ENCODE measurements at regions not wholly inside any gene's neighbourhood (a gene's known extent, or its start where the extent isn't known, plus 50 kb on each side); places are given as distances from the start of the nearest gene placed in this dataset.

DNA sequence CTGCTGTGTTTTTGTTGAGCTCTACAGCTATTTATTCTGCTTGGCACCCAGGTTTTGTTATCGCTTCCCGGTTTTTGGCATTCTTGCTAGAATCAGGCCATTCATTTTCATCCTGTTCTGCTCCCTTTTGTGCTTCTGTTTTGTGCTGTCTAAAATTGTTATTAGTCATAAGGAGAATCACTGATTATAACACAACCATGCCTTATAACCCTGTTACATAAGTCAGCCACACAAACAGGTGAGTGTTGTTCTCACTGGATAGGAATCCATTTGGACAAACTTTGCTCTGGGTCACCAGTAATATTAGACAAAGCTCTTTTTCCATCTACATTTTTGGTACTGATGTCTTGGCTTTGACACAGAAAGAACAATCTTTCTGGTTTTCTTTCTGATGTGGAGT is 622.8 kb downstream of the PSAT1 start:
- Histone ChIP-seq H3K4me3 (no peak overlapping the region), H3K27me3 (no peaks in the 10 kb centered on the region), H3K27ac (no peak overlapping the region), H3K36me3 (no peaks in the 10 kb centered on the region), H3K9me3 (no peaks in the 10 kb centered on the region), H3K4me1 (no peaks in the 10 kb centered on the region)
- no peak for DNase-seq (ENCODE audit: low spot score)
- TF ChIP-seq, protein P1, sequence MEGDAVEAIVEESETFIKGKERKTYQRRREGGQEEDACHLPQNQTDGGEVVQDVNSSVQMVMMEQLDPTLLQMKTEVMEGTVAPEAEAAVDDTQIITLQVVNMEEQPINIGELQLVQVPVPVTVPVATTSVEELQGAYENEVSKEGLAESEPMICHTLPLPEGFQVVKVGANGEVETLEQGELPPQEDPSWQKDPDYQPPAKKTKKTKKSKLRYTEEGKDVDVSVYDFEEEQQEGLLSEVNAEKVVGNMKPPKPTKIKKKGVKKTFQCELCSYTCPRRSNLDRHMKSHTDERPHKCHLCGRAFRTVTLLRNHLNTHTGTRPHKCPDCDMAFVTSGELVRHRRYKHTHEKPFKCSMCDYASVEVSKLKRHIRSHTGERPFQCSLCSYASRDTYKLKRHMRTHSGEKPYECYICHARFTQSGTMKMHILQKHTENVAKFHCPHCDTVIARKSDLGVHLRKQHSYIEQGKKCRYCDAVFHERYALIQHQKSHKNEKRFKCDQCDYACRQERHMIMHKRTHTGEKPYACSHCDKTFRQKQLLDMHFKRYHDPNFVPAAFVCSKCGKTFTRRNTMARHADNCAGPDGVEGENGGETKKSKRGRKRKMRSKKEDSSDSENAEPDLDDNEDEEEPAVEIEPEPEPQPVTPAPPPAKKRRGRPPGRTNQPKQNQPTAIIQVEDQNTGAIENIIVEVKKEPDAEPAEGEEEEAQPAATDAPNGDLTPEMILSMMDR (IDR thresholded peaks at IDR 0.05), result no peak

DNA sequence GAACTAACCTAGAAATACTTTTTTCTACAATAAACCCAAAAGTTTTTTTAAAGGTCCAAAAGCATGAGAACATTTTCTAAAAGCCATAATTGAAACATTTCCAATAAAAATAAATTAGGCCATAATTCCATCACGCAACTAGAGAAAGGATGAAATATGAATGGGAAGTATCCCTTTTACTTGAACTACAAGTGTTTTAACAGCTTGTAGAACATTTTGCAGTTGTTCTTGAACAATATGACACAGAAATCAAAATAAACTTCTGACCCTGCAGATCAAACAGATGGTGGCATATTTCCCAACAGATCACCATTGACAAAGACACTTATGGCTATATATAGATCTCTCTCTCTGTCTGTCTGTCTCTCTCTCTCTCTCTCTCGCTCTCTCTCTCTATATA is 624.4 kb downstream of the PSAT1 start:
- Histone ChIP-seq H3K4me1 (no peaks in the 10 kb centered on the region), H3K4me3 (no peak overlapping the region), H3K27me3 (no peaks in the 10 kb centered on the region), H3K27ac (no peak overlapping the region), H3K9me3 (no peaks in the 10 kb centered on the region), H3K36me3 (no peaks in the 10 kb centered on the region)
- TF ChIP-seq, protein P1 (IDR thresholded peaks at IDR 0.05), result no peak
- no peak for DNase-seq (ENCODE audit: low spot score)

DNA sequence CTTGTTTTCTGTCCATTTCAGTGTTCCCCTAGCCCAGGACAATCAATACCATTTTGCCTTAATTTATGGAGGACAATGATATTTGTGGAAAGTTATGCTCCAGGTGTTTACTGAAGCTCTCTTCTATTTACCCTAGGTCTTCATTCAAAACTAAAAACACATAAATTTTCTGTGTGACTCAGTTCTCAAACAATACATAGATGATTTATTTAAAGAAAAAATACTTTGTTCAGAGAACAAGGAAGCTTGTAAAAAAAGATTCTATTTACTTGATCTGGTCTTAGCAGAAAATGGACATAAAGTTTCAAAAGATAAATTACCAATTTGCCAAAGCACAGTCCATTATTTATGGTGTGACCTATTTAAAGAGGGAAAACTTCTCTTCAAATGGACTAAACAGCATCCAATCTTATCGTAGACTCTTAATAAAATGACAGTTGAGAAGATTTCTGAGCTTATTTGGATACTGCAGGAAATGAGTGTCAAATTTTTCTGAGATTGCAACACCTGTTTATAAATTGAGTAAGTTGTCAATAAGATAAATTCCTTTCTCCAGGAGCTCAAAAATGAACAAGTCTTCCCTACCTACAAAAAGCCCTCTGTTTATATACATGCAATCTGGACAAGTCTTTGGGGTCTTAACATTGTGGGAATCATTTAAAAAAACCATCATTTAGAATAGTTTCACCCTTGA is 627.2 kb downstream of the PSAT1 start:
- TF ChIP-seq, protein P1 (IDR thresholded peaks at IDR 0.05), result no peak
- H3K4me3 ChIP-seq, result no peak overlapping the region
- no peak overlapping the region for H3K27ac ChIP-seq
- H3K4me1 ChIP-seq, result no peaks in the 10 kb centered on the region
- DNase-seq (ENCODE audit: low spot score), result no peak
- H3K27me3 ChIP-seq, result no peaks in the 10 kb centered on the region
- no peaks in the 10 kb centered on the region for H3K36me3 ChIP-seq
- H3K9me3 ChIP-seq, result no peaks in the 10 kb centered on the region

DNA sequence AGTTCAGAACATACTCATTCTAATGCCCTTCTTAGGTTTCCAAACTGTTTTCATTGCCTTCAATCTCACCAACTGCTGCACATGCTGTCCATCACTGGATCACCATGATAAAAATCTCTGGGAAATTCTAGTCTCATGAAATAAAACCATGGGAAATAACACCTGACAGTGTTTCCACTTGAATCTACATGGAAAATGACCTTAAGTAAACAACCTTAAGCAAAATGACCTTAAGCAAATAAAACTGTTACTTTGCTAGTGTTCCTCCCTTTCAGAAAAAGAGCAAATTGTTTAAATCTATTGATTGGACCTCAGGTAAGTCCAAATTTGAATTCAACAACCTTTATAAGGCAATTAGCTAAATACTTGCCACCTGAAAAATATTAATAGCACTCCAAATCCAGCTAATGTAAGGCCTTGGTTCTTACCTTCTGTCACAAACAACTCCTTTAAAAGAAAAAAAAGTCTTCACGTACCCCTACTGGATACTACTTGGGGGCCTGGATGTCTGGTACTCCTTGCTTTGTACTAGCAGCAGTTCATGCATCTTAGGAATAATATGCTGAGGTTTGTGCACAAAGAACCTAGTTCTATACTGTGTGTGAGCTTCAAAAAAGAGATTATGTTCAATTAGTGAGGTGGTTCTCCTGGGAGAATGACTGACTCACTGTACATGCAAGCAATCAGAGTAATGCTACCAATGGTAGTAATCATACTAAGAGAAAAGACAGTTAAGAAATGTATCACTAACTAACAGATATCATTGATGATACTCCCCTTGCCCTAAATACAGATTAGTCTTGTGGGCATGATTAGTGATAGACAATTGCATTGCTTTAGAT is 630.4 kb downstream of the PSAT1 start:
- DNase-seq (ENCODE audit: low spot score), result no peak
- H3K9me3 ChIP-seq, result no peaks in the 10 kb centered on the region
- no peaks in the 10 kb centered on the region for H3K27me3 ChIP-seq
- H3K4me1 ChIP-seq, result no peaks in the 10 kb centered on the region
- H3K36me3 ChIP-seq, result no peaks in the 10 kb centered on the region
- TF ChIP-seq, protein P1 (IDR thresholded peaks at IDR 0.05), result no peak
- no peak overlapping the region for H3K27ac ChIP-seq
- no peak overlapping the region for H3K4me3 ChIP-seq

DNA sequence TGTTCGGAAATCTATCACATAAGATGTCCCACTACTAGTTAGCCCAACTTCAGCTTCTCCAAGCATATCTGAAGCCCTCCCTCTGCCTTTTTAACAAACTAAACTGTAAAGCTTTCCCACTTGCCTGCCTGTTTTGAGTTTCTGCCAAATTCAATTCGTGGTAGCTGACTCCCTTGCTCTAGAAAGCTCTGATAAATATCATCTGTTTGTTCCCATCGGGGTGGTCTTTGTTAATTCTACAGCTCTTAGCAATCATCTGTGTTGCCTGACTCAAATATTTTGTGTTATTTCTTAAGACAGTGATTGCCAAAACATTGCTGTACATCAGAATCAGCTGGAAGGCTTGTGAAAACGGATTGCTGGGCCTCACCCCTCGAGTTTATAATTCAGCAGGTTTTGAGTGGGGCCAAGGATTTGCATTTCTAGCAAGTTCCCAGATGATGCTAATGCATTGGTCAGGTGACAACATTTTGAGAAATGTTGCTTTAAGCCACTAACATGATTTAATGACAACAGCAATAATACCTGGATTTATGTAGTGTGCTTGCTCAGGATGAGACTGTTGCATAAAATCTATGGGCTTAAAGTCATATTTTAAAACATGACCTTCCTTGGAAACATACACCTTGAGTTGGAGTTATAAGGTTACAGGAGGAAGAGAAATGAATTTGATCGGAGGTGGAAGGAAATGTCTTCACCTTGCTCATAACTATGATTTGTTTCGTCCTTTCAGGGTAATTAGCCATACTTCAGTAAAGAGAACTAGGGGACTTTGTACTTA is 631.9 kb downstream of the PSAT1 start:
- H3K36me3 ChIP-seq, result no peaks in the 10 kb centered on the region

More for the DNA sequence above, 631.9 kb downstream of the PSAT1 start:
- TF ChIP-seq, protein P1 (IDR thresholded peaks at IDR 0.05), result no peak
- no peak overlapping the region for H3K4me3 ChIP-seq
- H3K27me3 ChIP-seq, result no peaks in the 10 kb centered on the region
- no peak for DNase-seq (ENCODE audit: low spot score)
- no peak overlapping the region for H3K27ac ChIP-seq
- no peaks in the 10 kb centered on the region for H3K4me1 ChIP-seq
- no peaks in the 10 kb centered on the region for H3K9me3 ChIP-seq
